ENCODE measurements at regions not wholly inside any gene's neighbourhood (a gene's known extent, or its start where the extent isn't known, plus 50 kb on each side); places are given as distances from the start of the nearest gene placed in this dataset.
A peak's percentile ranks its signal among the peaks of the same experiment; 100 is the strongest.

GRCh38 chr4:180721356-180721755, 1521.8 kb upstream of the TENM3 start:
- H2BK20ac ChIP-seq (ENCODE audit: low read depth, low read length), result no peak overlapping the region
- intact Hi-C loops (cut with micrococcal nuclease) (no loop called here), in situ Hi-C loops (cut with MboI; ENCODE audit: low sequenced_read_pairs) (no loop called here), dilution Hi-C loops (cut with HindIII; ENCODE audit: low sequenced_read_pairs, unreplicated experiment) (no loop called here)
- H3K56ac ChIP-seq (ENCODE audit: extremely low read depth, insufficient read depth, low read length), result no peak overlapping the region
- BruUV-seq (replicated peaks), result no TSS peak
- H2BK15ac ChIP-seq (ENCODE audit: low read depth, low read length), result no peak overlapping the region
- ATAC-seq (ENCODE audit: low read depth) (no peak), DNase-seq (no peak)
- 94% methylated on average over 3 of the region's 6 CpGs; no CpG with 5 or more reads in 1 of the 2 experiments for WGBS, 2 experiments (ENCODE audit: extremely low coverage in 2 of 2, insufficient read length in 1 of 2)
- no peak overlapping the region; the same call in 1 of the 2 replicates for H3K14ac ChIP-seq (replicated peaks; ENCODE audit: low read depth, low read length)
- H2AFZ ChIP-seq (replicated peaks; ENCODE audit: low read length, poor library complexity), result no peak overlapping the region
- no peaks in the 10 kb centered on the region for H3K4me1 ChIP-seq (ENCODE audit: control insufficient read depth, insufficient read depth, low read length)
- POLR2A ChIA-PET (ENCODE audit: unreplicated experiment), result no interaction called here
- no peak overlapping the region for H3K9ac ChIP-seq (ENCODE audit: low read depth, low read length)
- H4K5ac ChIP-seq (ENCODE audit: low read depth, low read length), result no peak overlapping the region
- H4K20me1 ChIP-seq (ENCODE audit: insufficient read depth, low read length), result no peaks in the 10 kb centered on the region
- no peak overlapping the region for H3K4me3 ChIP-seq (ENCODE audit: insufficient read depth, low read depth, low read length)
- H3K4ac ChIP-seq (ENCODE audit: low read depth, low read length), result no peak overlapping the region
- H2BK5ac ChIP-seq (ENCODE audit: low read depth, low read length, poor library complexity, severe bottlenecking), result peak overlapping the region; percentile 62
- H3K27ac ChIP-seq (ENCODE audit: insufficient read depth, low read length), result no peak overlapping the region
- no peak overlapping the region for H3K23ac ChIP-seq (ENCODE audit: low read depth, low read length)
- H4K8ac ChIP-seq (ENCODE audit: low read depth in 2 of 2, low read length in 2 of 2), result no peak overlapping the region
- no peak overlapping the region for H3K4me2 ChIP-seq (ENCODE audit: low read depth, low read length)
- H3K79me1 ChIP-seq (ENCODE audit: low read depth in 1 of 2, low read length in 2 of 2), result no peaks in the 10 kb centered on the region
- H3K18ac ChIP-seq (ENCODE audit: low read depth, low read length), result no peak overlapping the region
- no peak for TF ChIP-seq ELK1 (IDR thresholded peaks at IDR 0.05; ENCODE audit: borderline replicate concordance, low read depth, low read length)
- TF ChIP-seq POLR2A (IDR thresholded peaks at IDR 0.05; ENCODE audit: low read depth, low read length), result no peak
- no peak for TF ChIP-seq NFE2L2 (IDR thresholded peaks at IDR 0.05; ENCODE audit: low read depth, low read length)
- no peak for TF ChIP-seq MXI1 (IDR thresholded peaks at IDR 0.05; ENCODE audit: borderline replicate concordance, low read depth, low read length)
- TF ChIP-seq MAZ (IDR thresholded peaks at IDR 0.05; ENCODE audit: borderline replicate concordance, low read depth, low read length), result no peak
- no peak for TF ChIP-seq RFX5 (IDR thresholded peaks at IDR 0.05; ENCODE audit: low read depth, low read length)
- no peak for TF ChIP-seq MAFK (IDR thresholded peaks at IDR 0.05; ENCODE audit: low read depth, low read length)
- no peak for TF ChIP-seq SMC3 (IDR thresholded peaks at IDR 0.05; ENCODE audit: low read depth, low read length)
- no peak for TF ChIP-seq RCOR1 (IDR thresholded peaks at IDR 0.05; ENCODE audit: insufficient replicate concordance, low read length)
- TF ChIP-seq BHLHE40 (IDR thresholded peaks at IDR 0.05; ENCODE audit: low read depth, low read length), result no peak
- TF ChIP-seq CHD1 (IDR thresholded peaks at IDR 0.05; ENCODE audit: low read depth, low read length), result no peak
- H2BK120ac ChIP-seq (ENCODE audit: low read depth, low read length), result no peak overlapping the region
- H3K9me3 ChIP-seq (ENCODE audit: control insufficient read depth, insufficient read depth, low read length), result no peaks in the 10 kb centered on the region
- CTCF ChIA-PET, result no interaction called here
- H2AK9ac ChIP-seq (replicated peaks; ENCODE audit: low read depth, low read length, poor library complexity), result no peak overlapping the region
- H3K27me3 ChIP-seq (ENCODE audit: control insufficient read depth, insufficient read depth, low read length), result no peaks in the 10 kb centered on the region
- no peaks in the 10 kb centered on the region for H3K36me3 ChIP-seq (ENCODE audit: control insufficient read depth, insufficient read depth, low read length)
- H2AK5ac ChIP-seq (ENCODE audit: low read depth, low read length), result no peak overlapping the region; the same call in 1 of the 2 replicates
- no peak overlapping the region for H4K91ac ChIP-seq (ENCODE audit: insufficient read depth, low read depth, low read length)
- H3K9me1 ChIP-seq (ENCODE audit: insufficient read depth, low read length), result no peaks in the 10 kb centered on the region

All from IMR-90 (cell line).